ENCODE measurements at regions not wholly inside any gene's neighbourhood (a gene's known extent, or its start where the extent isn't known, plus 50 kb on each side); places are given as distances from the start of the nearest gene placed in this dataset.

- FAIRE-seq, result peak; percentile 42
- no peak for DNase-seq (ENCODE audit: insufficient read length)
- TF ChIP-seq POLR2AphosphoS5 (IDR thresholded peaks at IDR 0.05; ENCODE audit: low read depth, low read length) (no peak), POLR2A (IDR thresholded peaks at IDR 0.05; ENCODE audit: low read depth, low read length) (no peak), TAF1 (IDR thresholded peaks at IDR 0.05; ENCODE audit: borderline replicate concordance, low read depth, low read length) (no peak)
Measured at GRCh38 chr3:23654571-23654970, 151.2 kb upstream of the UBE2E1 start.

GRCh38 chr3:23655749-23656148, 150.0 kb upstream of the UBE2E1 start:
- DNase-seq (ENCODE audit: insufficient read length) (no peak), FAIRE-seq (peak; percentile 86)
- TF ChIP-seq POLR2A (IDR thresholded peaks at IDR 0.05; ENCODE audit: low read depth, low read length) (no peak), POLR2AphosphoS5 (IDR thresholded peaks at IDR 0.05; ENCODE audit: low read depth, low read length) (no peak), TAF1 (IDR thresholded peaks at IDR 0.05; ENCODE audit: borderline replicate concordance, low read depth, low read length) (no peak)

DNA sequence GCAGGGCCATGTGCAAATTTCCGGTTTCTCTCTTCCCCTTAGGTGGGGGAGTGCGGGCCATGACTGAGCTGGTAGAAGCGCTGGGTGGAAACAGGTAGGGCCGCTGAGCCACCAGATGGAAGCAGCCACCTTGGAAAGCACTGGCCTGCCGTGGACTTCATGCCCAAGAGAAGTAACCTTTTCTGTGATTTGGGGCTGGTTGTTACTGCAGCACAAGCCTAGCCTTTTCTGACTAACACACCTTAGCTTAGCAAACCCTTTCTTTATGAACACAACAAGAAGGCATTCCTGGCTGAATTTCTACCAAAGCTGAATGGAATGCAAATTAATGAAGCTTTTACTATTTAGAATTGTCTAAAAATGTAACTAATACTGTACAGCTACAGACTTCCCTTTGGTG, 149.6 kb upstream of the UBE2E1 start:
- peak; percentile 51 for FAIRE-seq
- TF ChIP-seq TAF1 (IDR thresholded peaks at IDR 0.05; ENCODE audit: borderline replicate concordance, low read depth, low read length) (no peak), POLR2AphosphoS5 (IDR thresholded peaks at IDR 0.05; ENCODE audit: low read depth, low read length) (no peak), POLR2A (IDR thresholded peaks at IDR 0.05; ENCODE audit: low read depth, low read length) (no peak)
- DNase-seq (ENCODE audit: insufficient read length), result no peak

DNA sequence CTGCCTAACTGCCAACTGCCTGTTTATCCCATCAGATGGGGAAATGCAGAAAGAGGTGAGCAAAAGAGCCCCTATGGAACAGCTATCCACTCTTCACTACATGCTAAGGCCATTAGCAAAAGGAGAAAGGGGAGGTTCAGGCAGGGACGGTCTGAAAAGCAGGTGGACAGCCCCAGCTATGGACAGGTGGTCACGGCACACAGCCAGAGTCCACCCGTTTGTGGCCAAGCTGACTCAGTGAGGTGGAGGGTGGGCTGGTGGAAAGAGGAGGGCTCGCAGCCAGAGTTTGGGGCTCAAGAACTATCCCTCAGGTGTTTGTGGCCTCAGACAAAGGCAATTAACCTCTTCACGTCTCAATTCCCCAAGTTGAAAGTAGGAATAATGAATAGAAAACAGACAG, 148.9 kb upstream of the UBE2E1 start:
- TF ChIP-seq TAF1 (IDR thresholded peaks at IDR 0.05; ENCODE audit: borderline replicate concordance, low read depth, low read length), result no peak
- TF ChIP-seq POLR2A (IDR thresholded peaks at IDR 0.05; ENCODE audit: low read depth, low read length), result no peak
- TF ChIP-seq POLR2AphosphoS5 (IDR thresholded peaks at IDR 0.05; ENCODE audit: low read depth, low read length), result no peak
- FAIRE-seq, result no peak
- no peak for DNase-seq (ENCODE audit: insufficient read length)

DNA sequence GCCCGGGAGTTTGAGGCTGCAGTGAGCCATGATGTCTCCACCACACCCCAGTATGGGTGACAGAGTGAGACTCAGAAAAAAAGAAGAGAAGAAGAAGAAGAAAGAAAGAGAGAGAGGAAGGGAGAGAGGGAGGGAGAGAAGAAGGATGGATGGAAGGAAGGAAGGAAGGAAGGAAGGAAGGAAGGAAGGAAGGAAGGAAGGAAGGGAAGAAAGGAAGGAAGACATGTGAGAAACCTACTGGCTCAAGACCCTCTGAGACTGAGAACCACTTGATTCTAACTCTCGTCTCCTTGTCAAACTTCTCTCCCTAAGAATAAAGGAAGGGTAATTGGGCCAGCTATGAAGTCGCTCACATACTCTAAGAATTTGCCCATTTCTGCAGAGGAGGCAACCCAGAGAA, 148.1 kb upstream of the UBE2E1 start:
- TF ChIP-seq TAF1 (IDR thresholded peaks at IDR 0.05; ENCODE audit: borderline replicate concordance, low read depth, low read length), result no peak
- TF ChIP-seq POLR2A (IDR thresholded peaks at IDR 0.05; ENCODE audit: low read depth, low read length), result no peak
- no peak for TF ChIP-seq POLR2AphosphoS5 (IDR thresholded peaks at IDR 0.05; ENCODE audit: low read depth, low read length)
- DNase-seq (ENCODE audit: insufficient read length), result no peak
- no peak for FAIRE-seq

GRCh38 chr3:23659274-23659673, 146.5 kb upstream of the UBE2E1 start:
- FAIRE-seq (peak; percentile 70), DNase-seq (ENCODE audit: insufficient read length) (peak; percentile 16)
- TF ChIP-seq POLR2A (IDR thresholded peaks at IDR 0.05; ENCODE audit: low read depth, low read length) (no peak), TAF1 (IDR thresholded peaks at IDR 0.05; ENCODE audit: borderline replicate concordance, low read depth, low read length) (0 out of 2 replicates have a peak, but pooled peaks have one; percentile 32), POLR2AphosphoS5 (IDR thresholded peaks at IDR 0.05; ENCODE audit: low read depth, low read length) (no peak)

GRCh38 chr3:23659840-23660430, 145.8 kb upstream of the UBE2E1 start:
- DNase-seq (ENCODE audit: insufficient read length) (no peak), FAIRE-seq (peak; percentile 84)
- TF ChIP-seq POLR2A (IDR thresholded peaks at IDR 0.05; ENCODE audit: low read depth, low read length), result no peak
- no peak for TF ChIP-seq TAF1 (IDR thresholded peaks at IDR 0.05; ENCODE audit: borderline replicate concordance, low read depth, low read length)
- no peak for TF ChIP-seq POLR2AphosphoS5 (IDR thresholded peaks at IDR 0.05; ENCODE audit: low read depth, low read length)

DNA sequence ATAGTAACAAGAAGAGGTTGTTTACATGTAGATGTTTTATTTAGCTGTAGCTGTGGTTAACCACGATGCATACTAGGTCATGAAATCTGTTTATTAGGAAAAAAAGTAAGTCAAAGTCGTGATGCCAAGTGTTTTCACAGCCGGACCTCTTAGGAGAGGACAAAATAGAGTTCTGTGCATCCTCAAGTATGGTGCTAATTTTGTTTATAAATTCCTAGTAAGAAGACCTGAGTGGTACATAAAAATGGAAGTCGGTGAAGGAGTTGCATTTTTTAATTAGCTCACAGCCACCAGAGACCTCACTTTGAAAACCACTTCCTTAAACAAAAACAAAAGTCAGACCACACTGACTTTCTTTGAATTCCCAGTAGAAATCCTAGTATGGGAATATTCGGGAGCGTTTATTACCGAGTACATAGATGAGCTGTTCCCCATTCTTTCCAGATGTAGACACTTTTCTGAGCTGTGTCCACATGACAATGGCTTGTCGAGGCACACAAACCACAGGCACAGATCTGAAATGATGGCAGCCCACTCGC, 143.6 kb upstream of the UBE2E1 start:
- TF ChIP-seq POLR2AphosphoS5 (IDR thresholded peaks at IDR 0.05; ENCODE audit: low read depth, low read length) (no peak), POLR2A (IDR thresholded peaks at IDR 0.05; ENCODE audit: low read depth, low read length) (no peak), TAF1 (IDR thresholded peaks at IDR 0.05; ENCODE audit: borderline replicate concordance, low read depth, low read length) (no peak)
- no peak for FAIRE-seq
- no peak for DNase-seq (ENCODE audit: insufficient read length)

GRCh38 chr3:23663246-23663645, 142.5 kb upstream of the UBE2E1 start:
- DNase-seq (ENCODE audit: insufficient read length) (no peak), FAIRE-seq (no peak)
- TF ChIP-seq TAF1 (IDR thresholded peaks at IDR 0.05; ENCODE audit: borderline replicate concordance, low read depth, low read length), result no peak
- TF ChIP-seq POLR2A (IDR thresholded peaks at IDR 0.05; ENCODE audit: low read depth, low read length), result no peak
- no peak for TF ChIP-seq POLR2AphosphoS5 (IDR thresholded peaks at IDR 0.05; ENCODE audit: low read depth, low read length)

DNA sequence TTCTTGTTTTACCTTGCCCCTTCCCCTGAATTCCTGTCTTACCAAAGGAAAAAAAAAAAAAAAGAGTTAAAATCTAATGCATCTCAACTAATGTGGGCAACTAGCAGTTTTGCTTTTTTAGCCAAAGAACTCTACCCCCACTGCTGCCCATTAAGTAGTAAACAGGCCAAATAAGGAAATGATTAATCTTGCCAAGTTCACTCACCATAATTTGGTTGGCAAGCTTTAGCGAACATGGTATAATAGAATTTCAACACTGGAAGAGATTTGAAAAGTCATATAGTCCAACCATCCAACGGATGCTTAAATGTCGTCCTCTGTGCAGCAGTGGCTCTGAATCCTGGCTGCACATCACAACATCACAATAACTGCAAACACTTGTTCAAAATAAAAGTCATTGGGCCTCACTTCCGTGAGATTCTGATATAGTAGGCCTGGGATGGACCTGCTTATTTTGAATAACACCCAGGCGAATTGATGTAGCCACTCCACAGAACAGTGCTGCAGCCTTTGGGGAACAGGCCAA, 142.0 kb upstream of the UBE2E1 start:
- TF ChIP-seq POLR2A (IDR thresholded peaks at IDR 0.05; ENCODE audit: low read depth, low read length) (no peak), POLR2AphosphoS5 (IDR thresholded peaks at IDR 0.05; ENCODE audit: low read depth, low read length) (no peak), TAF1 (IDR thresholded peaks at IDR 0.05; ENCODE audit: borderline replicate concordance, low read depth, low read length) (no peak)
- DNase-seq (ENCODE audit: insufficient read length), result no peak
- no peak for FAIRE-seq

DNA sequence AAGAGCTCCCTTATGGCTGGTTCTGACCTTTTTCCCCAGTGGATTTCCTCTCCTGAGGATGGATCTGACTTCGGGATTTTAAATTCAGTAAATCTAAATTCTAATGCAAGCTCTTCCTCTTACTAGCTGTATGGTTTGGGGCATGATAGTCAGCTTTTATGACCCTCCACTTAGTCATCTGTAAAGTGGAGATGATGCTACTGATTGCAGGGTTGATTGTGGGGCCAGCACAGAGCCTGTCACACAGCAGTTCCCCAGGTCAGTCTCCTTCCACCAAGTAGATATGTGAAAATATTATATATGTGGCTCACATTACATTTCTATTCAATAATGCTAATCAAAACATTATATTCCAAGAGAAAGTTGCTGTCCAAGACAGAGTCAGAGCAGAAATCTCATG, 141.3 kb upstream of the UBE2E1 start:
- FAIRE-seq (no peak), DNase-seq (ENCODE audit: insufficient read length) (no peak)
- no peak for TF ChIP-seq POLR2AphosphoS5 (IDR thresholded peaks at IDR 0.05; ENCODE audit: low read depth, low read length)
- TF ChIP-seq TAF1 (IDR thresholded peaks at IDR 0.05; ENCODE audit: borderline replicate concordance, low read depth, low read length), result no peak
- TF ChIP-seq POLR2A (IDR thresholded peaks at IDR 0.05; ENCODE audit: low read depth, low read length), result no peak

- DNase-seq (ENCODE audit: insufficient read length), result no peak
- no peak for TF ChIP-seq POLR2AphosphoS5 (IDR thresholded peaks at IDR 0.05; ENCODE audit: low read depth, low read length)
- TF ChIP-seq TAF1 (IDR thresholded peaks at IDR 0.05; ENCODE audit: borderline replicate concordance, low read depth, low read length), result no peak
- FAIRE-seq, result no peak
Measured at GRCh38 chr3:23665741-23666140, 140.0 kb upstream of the UBE2E1 start.

Data from GM12892 (cell line).